GM12892 (cell line): ENCODE measurements at regions not wholly inside any gene's neighbourhood (a gene's known extent, or its start where the extent isn't known, plus 50 kb on each side); places are given as distances from the start of the nearest gene placed in this dataset.

Experiments
- POLR2A ChIP-seq: IDR thresholded peaks from 2 replicates; pipeline ENCODE4 v1.6.1; 2011; ENCODE audit warnings: low read depth, low read length, control low read depth
- POLR2AphosphoS5 ChIP-seq: IDR thresholded peaks from 2 replicates; pipeline ENCODE4 v1.6.1; 2011; ENCODE audit warnings: low read depth, low read length, control low read depth
- TAF1 ChIP-seq: IDR thresholded peaks from 2 replicates; pipeline ENCODE4 v1.6.1; 2011; ENCODE audit warnings: low read depth, mild to moderate bottlenecking, control low read depth, low read length, borderline replicate concordance

DNA sequence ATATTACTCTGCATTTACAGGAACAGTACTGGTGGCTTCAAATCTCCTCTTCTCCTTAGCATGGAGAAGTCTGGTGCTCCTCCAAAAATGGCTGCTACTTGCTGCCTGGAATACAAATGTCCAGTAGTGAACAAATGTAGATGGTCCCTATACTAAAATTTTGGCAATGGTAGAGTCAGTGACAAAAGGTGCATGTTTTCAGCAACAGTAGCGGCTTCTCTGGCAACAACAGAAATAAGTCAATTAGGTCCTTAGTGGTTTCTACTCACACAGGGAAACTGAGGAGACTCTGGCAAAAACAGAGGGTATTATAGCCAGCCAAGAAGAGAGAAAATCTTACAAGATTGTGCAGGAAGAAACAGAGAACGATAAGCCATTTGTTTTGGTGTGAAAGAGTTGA, 1368.4 kb upstream of the ADGRL3 start:
- TF ChIP-seq POLR2AphosphoS5 (no peak), POLR2A (no peak), TAF1 (no peak)
